ENCODE measurements at regions not wholly inside any gene's neighbourhood (a gene's known extent, or its start where the extent isn't known, plus 50 kb on each side); places are given as distances from the start of the nearest gene placed in this dataset.

DNA sequence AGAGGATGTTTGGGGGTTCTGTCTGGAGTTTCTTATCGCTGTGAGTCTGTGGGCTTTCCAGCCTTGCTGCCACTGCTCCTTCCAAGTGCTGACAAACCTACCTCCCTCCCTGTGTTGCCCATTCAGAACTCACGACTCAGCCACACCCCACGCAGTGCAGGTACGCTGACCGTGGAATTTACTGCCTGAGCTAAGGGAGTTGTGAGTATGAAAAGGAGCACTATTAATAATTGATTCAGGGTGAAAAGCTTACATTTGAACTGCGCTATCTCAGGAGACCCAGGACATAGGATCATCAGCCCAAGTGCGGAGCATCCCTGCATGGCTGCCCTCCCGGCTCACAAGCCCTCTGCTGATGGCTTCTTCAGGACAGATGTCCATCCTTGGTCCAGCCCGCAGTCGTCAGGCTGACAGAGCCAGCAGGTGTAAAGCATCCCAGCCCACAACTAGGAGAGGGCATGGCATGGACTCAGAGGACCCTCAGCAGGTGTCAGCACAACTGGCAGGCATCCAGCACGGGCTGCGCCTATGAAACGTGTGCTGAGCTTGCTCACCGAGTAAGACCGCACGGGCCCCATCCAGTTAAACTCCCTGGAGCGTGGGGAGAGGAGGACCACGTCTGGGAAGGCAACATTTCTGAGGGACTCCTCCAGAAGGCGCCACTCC, 244.0 kb downstream of the COL4A1 start:
- TF ChIP-seq, protein P1, sequence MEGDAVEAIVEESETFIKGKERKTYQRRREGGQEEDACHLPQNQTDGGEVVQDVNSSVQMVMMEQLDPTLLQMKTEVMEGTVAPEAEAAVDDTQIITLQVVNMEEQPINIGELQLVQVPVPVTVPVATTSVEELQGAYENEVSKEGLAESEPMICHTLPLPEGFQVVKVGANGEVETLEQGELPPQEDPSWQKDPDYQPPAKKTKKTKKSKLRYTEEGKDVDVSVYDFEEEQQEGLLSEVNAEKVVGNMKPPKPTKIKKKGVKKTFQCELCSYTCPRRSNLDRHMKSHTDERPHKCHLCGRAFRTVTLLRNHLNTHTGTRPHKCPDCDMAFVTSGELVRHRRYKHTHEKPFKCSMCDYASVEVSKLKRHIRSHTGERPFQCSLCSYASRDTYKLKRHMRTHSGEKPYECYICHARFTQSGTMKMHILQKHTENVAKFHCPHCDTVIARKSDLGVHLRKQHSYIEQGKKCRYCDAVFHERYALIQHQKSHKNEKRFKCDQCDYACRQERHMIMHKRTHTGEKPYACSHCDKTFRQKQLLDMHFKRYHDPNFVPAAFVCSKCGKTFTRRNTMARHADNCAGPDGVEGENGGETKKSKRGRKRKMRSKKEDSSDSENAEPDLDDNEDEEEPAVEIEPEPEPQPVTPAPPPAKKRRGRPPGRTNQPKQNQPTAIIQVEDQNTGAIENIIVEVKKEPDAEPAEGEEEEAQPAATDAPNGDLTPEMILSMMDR (IDR thresholded peaks at IDR 0.05) = no peak
- no peak for TF ChIP-seq EZH2phosphoT487 (IDR thresholded peaks at IDR 0.05)

Measured in neural progenitor cell (in vitro differentiated cells).